HG03066 (cell line): ENCODE measurements at regions not wholly inside any gene's neighbourhood (a gene's known extent, or its start where the extent isn't known, plus 50 kb on each side); places are given as distances from the start of the nearest gene placed in this dataset.
"Not testable (repeated sequence)": the region's sequence is repeated elsewhere in the genome, so short reads cannot be mapped to it uniquely, and the experiment has no call there.

Source experiments
- ATAC-seq: cut with Tn5 transposase; IDR thresholded peaks from one replicate; pipeline ENCODE4 v1.9.1; 2021; ENCODE audit warnings: low read depth; ENCODE audit not compliant: unreplicated experiment

DNA sequence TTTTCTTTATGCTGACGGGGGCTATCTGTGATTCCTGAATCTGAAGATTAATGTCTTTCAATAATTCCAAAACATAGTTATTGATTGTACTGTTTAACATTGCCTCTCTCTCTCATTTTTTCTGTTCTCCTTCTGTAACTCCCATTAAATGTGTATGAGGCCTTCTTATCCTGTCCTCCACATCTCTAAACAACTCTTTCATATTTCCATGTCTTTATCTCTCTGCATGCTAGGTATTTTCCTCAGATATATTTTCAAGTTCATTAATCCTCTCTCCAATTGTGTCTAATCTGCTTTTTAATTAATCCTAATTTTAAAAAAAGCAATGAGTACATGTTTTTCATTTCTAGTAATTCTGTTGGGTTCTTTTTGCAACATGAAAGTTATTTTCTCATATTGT is 173.2 kb downstream of the TLE3 start:
- ATAC-seq: no peak

DNA sequence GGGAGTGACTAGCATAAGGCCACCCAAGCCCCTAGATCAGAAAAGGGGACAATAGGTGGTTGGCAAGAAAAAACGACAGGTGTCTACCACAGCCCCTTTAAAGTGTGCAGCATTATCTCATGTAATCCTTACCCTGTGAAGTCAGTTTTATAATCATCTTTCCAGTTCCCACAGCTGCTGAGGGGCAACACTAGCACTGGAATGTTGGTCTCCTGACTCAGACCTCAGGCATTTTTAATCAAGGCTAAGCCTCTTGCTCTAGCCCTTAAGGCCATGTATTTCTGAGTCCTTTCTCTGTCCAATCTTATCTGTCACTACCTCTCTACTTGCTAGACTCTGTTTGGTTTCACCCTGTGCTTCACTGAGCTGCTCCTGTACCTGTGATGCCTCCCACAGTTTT is 171.7 kb downstream of the TLE3 start:
- ATAC-seq: no peak

DNA sequence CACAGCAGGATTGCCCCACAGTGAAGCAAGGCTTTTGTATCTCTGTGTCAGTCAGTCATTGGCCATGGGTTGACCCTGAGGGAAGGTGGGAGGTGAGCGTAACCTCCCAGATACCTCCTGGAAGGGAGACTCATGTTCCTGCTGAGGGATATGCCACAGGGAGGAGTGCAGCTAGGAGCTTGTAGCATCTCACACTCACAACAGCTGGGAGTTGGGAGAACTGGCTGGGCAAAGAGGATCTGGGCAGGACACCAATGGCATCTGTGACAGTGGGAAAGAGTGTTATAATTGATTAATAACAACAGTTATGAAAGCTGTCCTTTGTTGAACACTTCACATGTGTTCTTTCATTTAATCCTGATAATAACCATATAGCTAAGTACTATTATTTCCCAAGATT is 171.0 kb downstream of the TLE3 start:
- no peak for ATAC-seq

DNA sequence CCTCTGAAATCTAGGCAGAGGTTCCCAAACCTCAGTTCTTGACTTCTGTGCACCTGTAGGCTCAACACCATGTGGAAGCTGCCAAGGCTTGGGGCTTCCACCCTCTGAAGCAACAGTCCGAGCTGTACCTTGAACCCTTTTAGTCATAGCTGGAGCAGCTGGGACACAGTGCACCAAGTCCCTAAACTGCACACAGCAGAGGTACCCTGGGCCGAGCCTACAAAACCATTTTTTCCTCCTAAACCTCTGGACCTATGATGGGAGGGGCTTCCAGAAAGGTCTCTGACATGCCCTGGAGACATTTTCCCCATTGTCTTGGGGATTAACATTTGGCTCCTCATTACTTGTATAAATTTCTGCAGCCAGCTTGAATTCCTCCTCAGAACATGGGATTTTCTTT is 168.8 kb downstream of the TLE3 start:
- not testable (repeated sequence) for ATAC-seq

DNA sequence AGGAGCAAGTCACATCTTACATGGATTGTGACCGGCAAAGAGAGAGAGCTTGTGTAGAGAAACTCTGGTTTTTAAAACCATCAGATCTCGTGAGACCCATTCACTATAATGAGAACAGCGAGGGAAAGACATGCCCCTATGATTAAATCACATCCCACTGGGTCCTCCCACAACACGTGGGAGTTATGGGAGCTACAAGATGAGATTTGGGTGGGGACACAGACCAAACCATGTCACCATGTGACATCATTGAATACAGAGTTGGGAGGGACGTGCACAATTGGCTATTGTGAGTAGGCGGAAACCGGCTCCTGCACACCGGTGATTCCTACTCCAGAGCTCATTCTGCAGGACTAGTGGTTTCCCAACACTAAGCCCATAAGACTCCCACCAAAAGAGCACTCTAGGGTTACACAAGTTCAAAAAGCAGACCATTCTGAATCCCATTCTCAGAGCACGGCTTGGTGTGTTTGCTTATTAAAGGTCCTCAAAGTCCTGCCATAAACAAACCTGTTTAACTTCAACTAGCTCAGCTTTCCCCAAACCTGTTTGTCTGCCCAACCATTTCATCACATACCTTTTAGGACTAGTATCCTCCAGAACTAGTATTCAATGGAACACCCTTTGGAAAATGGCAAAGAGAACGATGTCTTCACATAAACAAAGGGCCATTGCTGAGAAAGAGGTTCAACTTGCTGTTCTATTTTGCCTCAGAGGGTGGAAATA is 167.6 kb downstream of the TLE3 start:
- ATAC-seq: no peak

DNA sequence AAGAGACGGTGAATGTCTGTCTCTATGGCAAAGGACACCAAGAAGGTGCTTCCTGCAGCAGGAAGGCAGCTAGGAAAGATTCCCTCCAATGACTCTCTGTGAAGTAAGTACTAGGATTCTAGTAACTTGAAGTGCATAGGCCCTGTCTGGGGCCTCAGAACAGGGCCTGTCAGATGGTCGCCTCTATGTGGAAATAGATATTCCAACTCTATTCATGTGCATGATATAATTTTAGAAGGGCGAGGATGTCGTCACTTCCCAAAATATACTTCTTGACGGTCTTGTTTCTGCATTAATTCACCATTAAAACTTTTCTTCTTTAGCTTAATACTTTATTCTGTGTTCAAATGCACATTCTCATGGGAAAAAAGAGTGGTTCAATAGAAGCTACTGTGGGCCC is 167.0 kb downstream of the TLE3 start:
- ATAC-seq: no peak

DNA sequence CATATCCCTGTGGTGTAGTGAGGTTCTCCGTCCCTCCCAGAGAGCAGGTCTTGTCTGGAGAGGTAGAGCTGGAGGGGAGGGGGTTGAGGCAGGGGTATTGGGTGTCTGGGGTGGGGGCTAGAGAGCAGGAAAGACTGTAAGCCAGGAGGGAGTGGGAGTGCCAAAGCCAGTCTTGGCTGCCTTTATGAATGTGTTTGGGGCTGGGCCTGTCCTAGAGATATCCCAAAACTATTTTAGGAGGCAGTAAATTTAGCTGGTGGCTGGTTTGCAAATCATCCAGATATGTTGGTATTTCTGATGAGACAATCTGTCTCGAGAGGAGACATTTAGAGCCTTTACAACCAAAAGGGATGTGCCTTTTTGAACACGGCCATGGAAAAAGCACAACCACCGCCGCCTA is 166.6 kb downstream of the TLE3 start:
- no peak for ATAC-seq

DNA sequence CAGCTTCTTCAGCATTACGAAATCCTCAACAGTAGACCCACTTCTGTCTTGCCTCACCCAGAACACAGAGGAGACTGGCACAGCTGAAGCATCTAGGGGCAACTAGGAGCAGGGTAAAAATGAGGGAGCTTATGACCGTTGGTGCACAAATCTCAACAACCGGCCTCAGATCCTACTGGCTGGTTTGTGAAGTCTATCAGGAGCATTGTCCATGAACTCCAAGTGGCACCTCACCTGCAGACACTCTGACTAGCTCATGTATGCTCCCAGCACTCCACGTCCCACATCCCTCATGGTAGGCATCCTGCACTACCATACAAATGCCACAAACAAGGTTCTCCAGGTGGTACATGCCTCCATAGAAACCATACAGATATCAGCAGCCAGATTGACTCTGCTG is 163.1 kb downstream of the TLE3 start:
- no peak for ATAC-seq

DNA sequence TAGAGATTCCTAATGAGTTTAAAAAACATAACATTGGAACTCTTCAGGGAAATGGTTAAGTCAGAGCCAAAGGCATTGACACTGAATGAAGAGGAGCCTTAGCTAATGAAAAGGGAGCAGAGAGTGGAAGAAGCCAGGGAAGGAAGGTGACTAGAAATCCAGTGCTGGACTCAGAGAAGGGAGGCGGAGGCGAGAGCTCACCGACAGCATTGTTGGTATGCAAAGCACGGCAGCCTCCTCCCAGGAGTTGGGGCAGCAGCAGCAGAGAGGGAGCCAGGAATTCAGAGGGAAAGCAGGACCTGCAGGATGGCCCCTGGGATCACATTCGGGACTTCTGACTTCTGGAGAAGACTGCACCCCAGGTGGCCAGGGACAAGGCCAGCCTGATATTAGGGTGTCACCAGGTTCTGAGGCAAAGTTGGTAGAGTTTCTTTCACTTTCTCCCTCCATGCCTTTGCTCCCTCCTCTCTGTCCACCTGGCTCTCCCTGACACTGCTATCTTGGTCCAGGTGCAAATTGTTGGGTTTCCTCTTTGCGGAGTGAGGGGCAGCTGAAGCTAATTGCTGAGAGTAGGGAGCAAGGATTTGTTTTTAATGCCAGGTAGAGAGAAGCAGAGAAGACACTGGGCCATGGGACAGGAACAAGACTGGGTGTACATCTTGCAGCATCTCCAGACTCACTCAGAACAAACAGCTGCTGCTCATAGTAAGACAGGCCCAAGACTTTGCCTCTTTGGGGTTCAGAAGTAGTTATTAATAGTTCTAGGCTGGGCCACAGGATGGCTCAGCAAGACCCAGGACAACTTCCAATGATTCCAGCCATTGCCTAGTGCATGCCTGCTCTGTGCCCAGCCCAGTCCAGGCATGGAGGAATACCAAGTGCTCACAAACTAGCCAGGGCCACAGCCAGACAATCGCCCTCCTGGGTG is 157.9 kb downstream of the TLE3 start:
- ATAC-seq: no peak

DNA sequence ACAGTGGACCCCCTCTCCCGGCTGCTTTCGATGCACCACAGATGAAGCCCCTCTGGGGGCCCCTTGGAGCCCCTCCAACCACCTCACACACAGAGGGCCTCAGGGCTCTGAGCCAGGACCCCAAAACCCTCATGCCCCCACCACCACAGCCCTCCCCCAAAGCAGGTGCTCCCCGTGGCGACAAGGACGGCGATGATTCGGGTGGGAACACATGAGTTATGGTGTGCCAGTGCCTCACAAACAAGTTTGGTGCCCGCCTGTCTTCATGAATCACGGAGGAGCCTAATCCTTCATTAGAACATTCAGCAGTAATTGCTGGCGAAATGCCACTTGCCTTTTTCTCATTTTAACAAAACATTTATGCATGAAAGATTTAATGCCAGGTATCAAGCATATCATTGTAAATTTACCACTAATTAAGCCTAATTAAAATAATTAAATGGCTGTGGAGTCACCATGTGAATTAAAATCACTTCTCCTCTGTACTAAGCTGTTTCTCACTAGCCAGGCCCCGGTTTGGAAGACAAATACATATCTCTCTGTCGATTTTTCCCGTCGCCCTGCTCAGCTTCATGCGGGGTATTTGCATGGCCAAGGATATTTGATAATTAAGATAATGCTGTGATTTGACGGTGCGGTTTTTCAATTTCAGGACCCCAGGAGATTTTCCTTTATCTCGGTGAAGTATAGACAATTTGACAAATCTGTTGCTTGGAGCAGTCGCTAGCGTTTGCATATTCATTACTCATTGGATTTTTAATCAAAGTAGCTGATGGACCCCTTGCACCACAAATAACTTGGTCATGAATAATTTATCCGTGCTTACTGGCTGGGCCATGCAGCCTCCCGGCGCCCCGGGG is 157.0 kb downstream of the TLE3 start:
- no peak for ATAC-seq

DNA sequence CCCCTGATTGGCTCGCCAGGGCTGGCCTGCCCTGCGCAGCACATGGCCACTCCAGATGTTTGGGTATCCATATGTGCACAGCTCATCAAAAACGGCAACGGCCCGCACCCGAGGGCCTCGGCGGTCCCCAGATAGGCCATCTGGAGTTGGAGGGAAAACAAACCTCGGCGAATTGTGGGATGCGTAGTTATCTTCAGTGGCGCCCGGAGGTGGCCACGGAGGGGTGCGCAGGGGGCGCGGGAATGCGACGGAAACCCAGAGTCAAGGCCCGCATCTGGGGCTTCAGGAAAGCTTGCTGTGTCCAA is 156.5 kb downstream of the TLE3 start:
- no peak for ATAC-seq

DNA sequence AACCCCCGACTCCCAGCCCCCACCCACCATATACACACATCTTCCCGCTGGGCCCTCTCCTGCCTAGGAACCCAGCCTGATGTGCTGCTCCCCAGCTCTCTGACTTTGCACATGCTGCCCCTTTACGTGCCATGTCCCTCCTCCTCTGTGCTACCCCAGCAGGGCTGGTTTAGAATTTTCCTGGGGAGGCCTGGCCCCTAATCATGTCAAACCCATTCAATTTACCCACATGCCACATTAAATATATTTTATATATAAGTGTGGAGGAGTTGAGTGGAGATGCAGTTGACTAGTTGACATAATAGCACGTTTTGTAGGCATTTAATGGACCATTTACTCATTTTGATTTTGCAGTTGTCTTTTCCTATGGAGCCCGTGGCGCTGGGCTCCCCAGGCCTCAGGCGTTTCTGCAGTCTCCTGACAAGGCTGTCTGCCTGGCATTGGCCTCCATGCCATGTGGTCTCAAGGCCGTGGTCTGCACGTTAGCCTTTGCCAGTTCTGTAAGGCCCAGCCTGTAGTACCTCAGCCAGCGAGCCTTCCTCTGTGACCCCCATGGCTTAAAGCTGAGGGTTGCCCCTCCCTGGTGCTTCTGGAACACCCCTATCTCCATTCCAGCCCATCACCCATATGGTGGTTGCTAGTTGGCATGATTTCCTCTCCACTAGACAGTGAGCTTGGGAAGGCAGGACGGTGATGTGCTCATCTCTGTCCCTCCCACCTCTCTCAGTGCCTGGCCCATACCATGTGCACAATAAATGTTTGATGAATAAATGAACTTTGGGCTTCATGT is 155.8 kb downstream of the TLE3 start:
- no peak for ATAC-seq

DNA sequence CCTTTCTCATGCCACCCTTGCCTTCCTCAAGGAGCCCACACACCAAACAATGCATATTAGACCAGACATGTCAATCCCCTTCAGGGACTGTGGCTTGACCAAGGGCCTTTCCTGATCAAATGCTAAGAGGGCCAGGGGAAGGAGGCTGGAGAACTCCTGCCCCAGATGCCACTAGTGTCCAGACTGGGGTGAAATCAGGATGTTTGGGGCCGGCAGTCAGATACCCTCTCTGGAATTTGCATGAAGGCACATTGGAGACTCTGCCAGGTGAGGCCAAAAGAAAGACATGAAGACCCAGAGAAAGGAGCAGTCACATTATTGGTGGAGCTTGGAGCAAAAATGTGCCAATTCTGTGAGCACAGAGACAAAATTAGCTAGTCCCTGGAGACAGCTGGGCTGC is 154.1 kb downstream of the TLE3 start:
- no peak for ATAC-seq

DNA sequence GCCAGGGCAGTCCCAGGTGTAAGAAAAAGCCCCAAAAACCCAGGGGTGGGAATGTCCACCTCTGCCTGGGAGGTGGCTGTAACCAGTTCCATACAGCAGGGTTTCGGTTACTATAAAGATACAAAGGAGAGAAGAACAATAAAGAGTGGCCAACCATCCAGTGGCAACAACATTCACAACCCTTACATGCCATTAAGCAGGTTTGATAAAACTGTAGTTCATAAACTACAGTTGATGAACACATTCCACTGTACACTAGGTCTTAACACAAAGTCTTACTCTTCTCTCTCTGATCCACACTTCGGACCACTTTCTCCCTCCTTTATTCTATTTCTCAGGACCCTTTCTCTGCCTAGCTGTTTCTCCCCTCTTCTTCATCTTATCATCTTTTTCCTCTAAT is 152.0 kb downstream of the TLE3 start:
- ATAC-seq: no peak

DNA sequence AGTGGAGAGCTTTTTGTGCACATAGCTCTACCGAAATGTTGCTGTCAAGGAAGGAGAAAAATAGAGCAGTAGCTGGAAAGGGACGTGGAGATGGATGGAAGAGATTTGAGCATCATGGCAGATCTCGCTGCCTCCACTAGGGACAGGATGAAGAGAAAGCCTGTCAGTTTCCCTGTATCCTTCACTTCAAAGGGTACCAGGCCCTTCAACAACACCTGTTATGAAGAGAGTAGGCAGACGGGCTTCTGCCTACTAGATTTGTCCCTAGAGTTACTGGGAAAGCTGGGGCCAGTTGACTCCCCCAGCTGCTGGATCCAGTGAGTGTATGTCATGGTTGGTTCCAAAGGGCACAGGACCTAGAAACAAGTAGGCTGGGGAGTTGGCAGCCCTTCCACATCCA is 150.8 kb downstream of the TLE3 start:
- ATAC-seq: no peak

DNA sequence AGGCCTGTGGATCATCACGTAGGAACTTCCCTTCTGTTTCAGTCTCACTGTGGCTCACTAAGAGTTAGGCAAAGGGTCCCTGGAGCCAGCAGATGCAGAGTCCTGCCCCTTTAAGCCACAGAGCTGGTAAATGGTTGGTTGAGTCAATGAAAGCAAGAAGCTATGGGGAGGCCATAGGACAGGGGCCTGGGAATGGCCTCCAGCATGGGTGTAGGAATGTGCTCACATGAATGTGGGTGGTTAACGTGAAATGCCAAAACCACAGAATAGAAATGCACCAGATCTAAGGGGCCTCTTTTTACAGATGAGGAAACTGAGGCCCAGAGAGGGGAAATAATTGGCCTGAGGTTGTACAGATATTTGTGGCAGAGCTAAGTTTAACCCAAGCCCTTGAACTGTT is 150.3 kb downstream of the TLE3 start:
- ATAC-seq: no peak

DNA sequence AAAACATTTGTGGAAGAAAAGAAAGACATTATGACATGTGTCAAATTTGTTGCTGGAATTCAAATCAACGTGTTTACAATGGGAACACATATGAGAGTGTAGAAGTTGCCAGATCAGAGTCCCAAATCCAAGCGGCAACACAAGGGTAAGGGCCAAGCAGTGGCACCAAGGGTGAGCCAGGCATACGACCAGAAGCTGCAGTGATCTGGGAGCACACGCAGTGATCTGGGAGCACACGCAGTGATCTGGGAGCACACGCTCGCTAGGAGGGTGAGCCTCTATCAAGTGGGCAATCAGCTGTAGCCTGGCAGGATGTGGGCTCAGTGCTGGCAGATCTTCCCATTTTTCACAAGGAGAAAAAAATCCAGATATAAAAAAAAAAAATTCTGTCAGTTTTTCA is 148.2 kb downstream of the TLE3 start:
- no peak for ATAC-seq

DNA sequence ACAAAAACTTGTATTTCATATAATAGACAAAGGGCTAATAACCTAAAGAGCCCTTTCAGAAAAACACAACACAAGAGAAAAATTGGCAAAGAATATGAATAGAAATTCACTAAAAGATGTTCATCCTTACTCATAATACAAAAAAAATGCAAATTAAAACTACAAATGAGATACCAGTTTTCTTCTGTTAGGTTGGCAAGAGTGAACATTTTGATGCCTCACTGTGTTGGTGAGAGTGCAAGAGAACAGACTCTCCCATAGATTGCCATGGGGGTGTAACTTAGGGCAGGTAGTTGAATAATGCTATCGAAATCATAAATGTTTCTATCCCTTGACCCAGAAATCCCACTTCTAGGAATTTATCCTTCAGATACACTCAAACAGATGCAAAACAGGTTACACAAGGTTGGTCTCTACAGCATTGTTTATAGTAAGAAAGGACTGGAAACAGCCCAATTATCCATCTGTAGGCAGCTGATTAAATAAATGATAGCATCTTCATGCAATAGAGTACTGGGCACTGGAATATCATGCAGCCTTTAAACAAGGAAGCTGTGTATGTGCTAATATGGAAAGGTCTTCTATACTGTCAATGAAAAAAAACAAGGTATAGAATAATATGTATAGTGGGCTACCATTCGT is 146.3 kb downstream of the TLE3 start:
- ATAC-seq: no peak

DNA sequence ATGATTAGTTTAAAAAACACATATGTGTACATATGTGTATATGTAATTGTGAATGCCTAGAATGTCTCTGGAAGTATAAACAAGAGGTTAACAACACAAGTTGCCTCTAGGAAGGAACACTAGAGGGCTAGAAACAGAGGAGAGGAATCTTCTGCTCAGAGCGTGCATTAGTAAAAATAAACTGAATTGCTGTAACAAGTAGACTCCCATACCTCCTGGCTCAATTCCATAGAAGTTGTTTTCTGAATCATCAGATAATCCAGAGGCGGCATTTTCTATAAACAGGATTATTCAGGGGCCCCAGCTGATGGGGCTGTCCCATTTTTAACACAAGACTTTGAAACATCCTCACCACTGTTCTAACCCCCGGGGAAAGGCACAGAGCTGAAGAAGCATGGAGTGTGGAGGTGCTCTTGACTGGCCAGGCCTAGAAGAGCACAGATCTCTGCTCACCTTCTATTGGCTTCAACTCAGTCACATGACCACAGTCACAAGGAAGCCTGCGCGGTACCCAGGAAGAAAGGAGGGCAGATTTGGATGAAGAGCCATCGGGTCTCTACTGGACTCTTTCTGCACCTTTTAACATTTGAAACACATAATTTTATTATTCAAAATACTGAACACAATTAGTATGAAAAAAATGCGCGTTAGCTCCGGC is 145.7 kb downstream of the TLE3 start:
- ATAC-seq: no peak

DNA sequence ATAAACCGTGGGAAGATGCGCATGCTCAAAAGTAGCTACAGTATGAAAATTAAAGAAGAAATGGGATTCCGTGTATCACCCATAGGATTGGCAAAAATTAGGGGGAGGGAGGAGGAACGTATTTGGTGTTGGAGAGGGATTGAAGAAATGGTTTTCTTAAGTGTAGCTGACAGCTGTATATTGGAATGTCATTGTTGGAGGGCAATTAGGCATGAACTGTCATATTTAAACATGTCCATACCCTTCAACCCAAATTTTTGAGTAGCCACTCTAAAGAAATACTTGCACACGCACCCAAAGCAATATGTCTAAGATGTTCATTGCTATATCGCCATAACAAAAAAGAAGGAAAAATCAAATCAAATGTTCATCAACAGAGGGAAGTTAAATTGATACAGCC is 144.7 kb downstream of the TLE3 start:
- ATAC-seq: no peak
